Nephron (organoid): ENCODE measurements at regions not wholly inside any gene's neighbourhood (a gene's known extent, or its start where the extent isn't known, plus 50 kb on each side); places are given as distances from the start of the nearest gene placed in this dataset.

Source experiments
- H3K27ac Mint-ChIP-seq, 3 experiments: 2 replicates each; pipeline ENCODE4 v1.8.0; 2020; ENCODE audit warnings: mixed read lengths in 3 of 3, mild to moderate bottlenecking in 2 of 3, moderate library complexity in 1 of 3
- H3K27me3 Mint-ChIP-seq: 2 replicates; pipeline ENCODE4 v1.8.0; 2021; ENCODE audit warnings: low read depth, mild to moderate bottlenecking, moderate library complexity, mixed read lengths
- H3K36me3 Mint-ChIP-seq: 2 replicates; pipeline ENCODE4 v1.8.0; 2020; ENCODE audit warnings: low read depth, mixed read lengths
- H3K4me1 Mint-ChIP-seq: 2 replicates; pipeline ENCODE4 v1.8.0; 2020; ENCODE audit warnings: mixed read lengths
- H3K4me3 Mint-ChIP-seq, 3 experiments: 2 replicates each; pipeline ENCODE4 v1.8.0; 2020; ENCODE audit warnings: mild to moderate bottlenecking in 3 of 3, mixed read lengths in 3 of 3, moderate library complexity in 2 of 3
- H3K9me3 Mint-ChIP-seq: 2 replicates; pipeline ENCODE4 v1.8.0; 2020; ENCODE audit warnings: mixed read lengths
- CTCF ChIP-seq, 3 experiments: fragments of 200-600 bp; sonication (generic); IDR thresholded peaks; one replicate each; pipeline ENCODE4 v1.5.0; 2021; ENCODE audit warnings: antibody characterized with exemption in 3 of 3; ENCODE audit not compliant: unreplicated experiment in 3 of 3

- H3K9me3 Mint-ChIP-seq: peaks cover 8% of the 10 kb centered on the region
- peaks cover 34% of the 10 kb centered on the region for H3K4me1 Mint-ChIP-seq
- H3K27ac Mint-ChIP-seq: peak overlapping the region in 2 of 3 experiments; percentile 19 to 40
- H3K27me3 Mint-ChIP-seq: peaks cover 4% of the 10 kb centered on the region
- H3K36me3 Mint-ChIP-seq: no peaks in the 10 kb centered on the region
- H3K4me3 Mint-ChIP-seq: no peak overlapping the region
- no peak for TF ChIP-seq CTCF (IDR thresholded peaks at IDR 0.05; ENCODE audit: unreplicated experiment in 3 of 3)
Measured at GRCh38 chr10:78319841-78320240, 286.2 kb downstream of the RPS24 start.

GRCh38 chr10:78320506-78320905 lies 286.8 kb downstream of the RPS24 start:
- Mint-ChIP-seq H3K36me3 (no peaks in the 10 kb centered on the region), H3K27ac (peak overlapping the region in 2 of 3 experiments; percentile 19 to 22), H3K27me3 (peaks cover 4% of the 10 kb centered on the region), H3K4me3 (no peak overlapping the region), H3K9me3 (peaks cover 15% of the 10 kb centered on the region), H3K4me1 (peaks cover 32% of the 10 kb centered on the region)
- no peak for TF ChIP-seq CTCF (IDR thresholded peaks at IDR 0.05; ENCODE audit: unreplicated experiment in 3 of 3)

GRCh38 chr10:78321000-78321399 lies 287.3 kb downstream of the RPS24 start:
- peak overlapping the region in 2 of 3 experiments; percentile 19 to 57 for H3K27ac Mint-ChIP-seq
- no peak overlapping the region for H3K4me3 Mint-ChIP-seq
- H3K27me3 Mint-ChIP-seq: peaks cover 4% of the 10 kb centered on the region
- H3K9me3 Mint-ChIP-seq: peaks cover 18% of the 10 kb centered on the region
- H3K36me3 Mint-ChIP-seq: peaks cover 2% of the 10 kb centered on the region
- TF ChIP-seq CTCF (IDR thresholded peaks at IDR 0.05; ENCODE audit: unreplicated experiment in 3 of 3): no peak
- peaks cover 27% of the 10 kb centered on the region for H3K4me1 Mint-ChIP-seq

GRCh38 chr10:78321500-78321899 lies 287.8 kb downstream of the RPS24 start:
- Mint-ChIP-seq H3K4me1 (peaks cover 22% of the 10 kb centered on the region), H3K4me3 (no peak overlapping the region), H3K36me3 (peaks cover 7% of the 10 kb centered on the region), H3K9me3 (peaks cover 23% of the 10 kb centered on the region), H3K27me3 (peaks cover 4% of the 10 kb centered on the region), H3K27ac (peak overlapping the region in 1 of 3 experiments; percentile 19)
- no peak for TF ChIP-seq CTCF (IDR thresholded peaks at IDR 0.05; ENCODE audit: unreplicated experiment in 3 of 3)

- Mint-ChIP-seq H3K4me3 (no peak overlapping the region), H3K36me3 (peaks cover 19% of the 10 kb centered on the region), H3K27ac (no peak overlapping the region), H3K27me3 (peaks cover 8% of the 10 kb centered on the region), H3K4me1 (peaks cover 9% of the 10 kb centered on the region), H3K9me3 (peaks cover 38% of the 10 kb centered on the region)
- no peak for TF ChIP-seq CTCF (IDR thresholded peaks at IDR 0.05; ENCODE audit: unreplicated experiment in 3 of 3)
Measured at GRCh38 chr10:78326372-78326771, 292.7 kb downstream of the RPS24 start.

GRCh38 chr10:78327778-78328591 lies 294.3 kb downstream of the RPS24 start:
- Mint-ChIP-seq H3K4me1 (peaks cover 10% of the 10 kb centered on the region), H3K27me3 (peaks cover 15% of the 10 kb centered on the region), H3K4me3 (no peak overlapping the region), H3K9me3 (peaks cover 38% of the 10 kb centered on the region), H3K36me3 (peaks cover 19% of the 10 kb centered on the region), H3K27ac (no peak overlapping the region)
- TF ChIP-seq CTCF (IDR thresholded peaks at IDR 0.05; ENCODE audit: unreplicated experiment in 3 of 3): no peak
